Endodermal cell (in vitro differentiated cells): ENCODE measurements at regions not wholly inside any gene's neighbourhood (a gene's known extent, or its start where the extent isn't known, plus 50 kb on each side); places are given as distances from the start of the nearest gene placed in this dataset.

Experiments used
- DNase-seq: peaks from one replicate; pipeline ENCODE4 v3.0.0-alpha.2; 2017
- H3K27ac ChIP-seq: 2 replicates; pipeline ENCODE4 v1.5.1; 2013; ENCODE audit warnings: mild to moderate bottlenecking, low read depth, low read length, moderate library complexity
- H3K27me3 ChIP-seq: 2 replicates; pipeline ENCODE4 v1.6.1; 2013; ENCODE audit warnings: mild to moderate bottlenecking, low read length, moderate library complexity; ENCODE audit not compliant: insufficient read depth, control insufficient read depth, poor library complexity, severe bottlenecking
- H3K36me3 ChIP-seq: 2 replicates; pipeline ENCODE4 v1.7.0; 2013; ENCODE audit warnings: mild to moderate bottlenecking, low read length, moderate library complexity; ENCODE audit not compliant: control insufficient read depth, insufficient read depth
- H3K4me1 ChIP-seq: one replicate; pipeline ENCODE4 v1.7.0; 2013; ENCODE audit warnings: low read length; ENCODE audit not compliant: control insufficient read depth, insufficient read depth
- H3K4me3 ChIP-seq: 2 replicates; pipeline ENCODE4 v1.5.1; 2013; ENCODE audit warnings: mild to moderate bottlenecking, low read length, moderate library complexity
- H3K9ac ChIP-seq: 2 replicates; pipeline ENCODE4 v1.6.1; 2013; ENCODE audit warnings: mild to moderate bottlenecking, low read length, moderate library complexity; ENCODE audit not compliant: poor library complexity, severe bottlenecking; ENCODE audit errors: extremely low read depth
- H3K9me3 ChIP-seq: 2 replicates; pipeline ENCODE4 v1.6.1; 2013; ENCODE audit warnings: mild to moderate bottlenecking, low read length, moderate library complexity; ENCODE audit not compliant: control insufficient read depth
- H3K27ac Mint-ChIP-seq: 2 replicates; pipeline ENCODE4 v1.8.0; 2020; ENCODE audit warnings: mixed read lengths
- H3K27me3 Mint-ChIP-seq: 2 replicates; pipeline ENCODE4 v1.8.0; 2021; ENCODE audit warnings: mild to moderate bottlenecking, mixed read lengths; ENCODE audit not compliant: insufficient read depth
- H3K36me3 Mint-ChIP-seq: 2 replicates; pipeline ENCODE4 v1.8.0; 2020; ENCODE audit warnings: low read depth, mixed read lengths
- H3K4me1 Mint-ChIP-seq: 2 replicates; pipeline ENCODE4 v1.8.0; 2020; ENCODE audit warnings: mixed read lengths
- H3K4me3 Mint-ChIP-seq: 2 replicates; pipeline ENCODE4 v1.8.0; 2020; ENCODE audit warnings: mild to moderate bottlenecking, moderate library complexity, mixed read lengths
- H3K9me3 Mint-ChIP-seq: 2 replicates; pipeline ENCODE4 v1.8.0; 2020; ENCODE audit warnings: mild to moderate bottlenecking, mixed read lengths
- CTCF ChIP-seq: fragments of 200-600 bp; sonication (generic); conservative IDR thresholded peaks from 2 replicates; pipeline ENCODE4 v1.5.0; 2021; ENCODE audit warnings: antibody characterized with exemption, mild to moderate bottlenecking
- WGBS, 2 experiments: methylation state at CpG; one replicate each; pipeline versions ENCODE4 v1.1.5 to v1.1.7; 2013; ENCODE audit warnings: missing lambda C conversion rate in 2 of 2, mixed read lengths in 1 of 2; ENCODE audit not compliant: insufficient coverage in 1 of 2, insufficient read length in 1 of 2; 5-methylcytosine and 5-hydroxymethylcytosine counted together

DNA sequence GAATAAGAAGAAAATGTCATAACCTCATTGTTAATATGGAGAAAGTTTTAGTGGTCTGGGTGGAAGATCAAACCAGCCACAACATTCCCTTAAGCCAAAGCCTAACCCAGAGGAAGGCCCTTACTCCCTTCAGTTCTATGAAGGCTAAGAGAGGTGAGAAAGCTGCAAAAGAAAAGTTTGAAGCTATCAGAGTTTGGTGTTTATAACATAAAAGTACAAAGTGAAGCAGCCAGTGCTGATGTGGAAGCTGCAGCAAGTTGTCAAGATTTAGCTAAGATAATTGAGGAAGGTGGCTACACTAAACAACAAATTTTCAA lies 67.6 kb upstream of the BCL9 start:
- no peak overlapping the region for H3K27ac Mint-ChIP-seq
- H3K27ac ChIP-seq: no peak overlapping the region
- no peak for TF ChIP-seq CTCF

DNA sequence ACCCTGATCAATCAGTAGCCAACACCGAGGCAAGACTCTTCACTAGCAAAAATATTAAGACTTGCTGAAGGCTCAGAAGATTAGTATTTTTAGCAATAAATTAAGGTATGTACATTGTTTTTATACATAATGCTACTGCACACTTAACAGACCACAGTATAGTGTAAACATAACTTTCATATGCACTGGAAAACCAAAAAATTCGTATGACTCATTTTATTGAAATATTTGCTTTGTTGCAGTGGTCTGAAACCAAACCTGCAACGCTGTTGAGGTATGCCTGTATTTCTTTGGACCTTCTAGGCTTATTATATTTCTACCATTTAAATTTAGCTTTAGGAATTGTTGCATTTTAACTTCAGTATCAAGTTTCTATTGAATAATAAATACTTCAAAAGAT lies 65.8 kb upstream of the BCL9 start:
- no peak for DNase-seq
- no peaks in the 10 kb centered on the region for H3K27me3 ChIP-seq
- Mint-ChIP-seq H3K27me3 (peaks cover 6% of the 10 kb centered on the region), H3K27ac (no peak overlapping the region), H3K36me3 (no peaks in the 10 kb centered on the region), H3K4me3 (no peak overlapping the region), H3K4me1 (no peaks in the 10 kb centered on the region), H3K9me3 (no peaks in the 10 kb centered on the region)
- no peaks in the 10 kb centered on the region for H3K36me3 ChIP-seq
- TF ChIP-seq CTCF: no peak
- no peak overlapping the region for H3K4me3 ChIP-seq
- no peak overlapping the region for H3K27ac ChIP-seq
- H3K9me3 ChIP-seq: no peaks in the 10 kb centered on the region
- 93% methylated on average over 3 of the region's 3 CpGs; no CpG with 5 or more reads in 1 of the 2 experiments for WGBS, 2 experiments
- no peak overlapping the region for H3K9ac ChIP-seq
- H3K4me1 ChIP-seq: no peaks in the 10 kb centered on the region

More for the DNA sequence above, 67.6 kb upstream of the BCL9 start:
- Mint-ChIP-seq H3K27me3 (peaks cover 6% of the 10 kb centered on the region), H3K4me3 (no peak overlapping the region), H3K4me1 (no peaks in the 10 kb centered on the region), H3K9me3 (no peaks in the 10 kb centered on the region), H3K36me3 (no peaks in the 10 kb centered on the region)
- H3K27me3 ChIP-seq: no peaks in the 10 kb centered on the region
- H3K4me3 ChIP-seq: no peak overlapping the region
- no peaks in the 10 kb centered on the region for H3K9me3 ChIP-seq
- DNase-seq: no peak
- H3K9ac ChIP-seq: no peak overlapping the region
- H3K4me1 ChIP-seq: no peaks in the 10 kb centered on the region
- no peaks in the 10 kb centered on the region for H3K36me3 ChIP-seq

GRCh38 chr1:147478521-147478920 lies 62.8 kb upstream of the BCL9 start:
- Histone ChIP-seq H3K9me3 (no peaks in the 10 kb centered on the region), H3K4me1 (no peaks in the 10 kb centered on the region), H3K27me3 (peaks cover 4% of the 10 kb centered on the region), H3K4me3 (no peak overlapping the region), H3K36me3 (no peaks in the 10 kb centered on the region), H3K27ac (no peak overlapping the region), H3K9ac (no peak overlapping the region)
- H3K4me1 Mint-ChIP-seq: no peaks in the 10 kb centered on the region
- WGBS, 2 experiments: 88 to 89% methylated on average over 4 of the region's 4 CpGs
- H3K9me3 Mint-ChIP-seq: no peaks in the 10 kb centered on the region
- no peak overlapping the region for H3K27ac Mint-ChIP-seq
- no peaks in the 10 kb centered on the region for H3K36me3 Mint-ChIP-seq
- DNase-seq: no peak
- no peak for TF ChIP-seq CTCF
- H3K4me3 Mint-ChIP-seq: no peak overlapping the region
- peaks cover 3% of the 10 kb centered on the region for H3K27me3 Mint-ChIP-seq
